ENCODE measurements at regions not wholly inside any gene's neighbourhood (a gene's known extent, or its start where the extent isn't known, plus 50 kb on each side); places are given as distances from the start of the nearest gene placed in this dataset.

- POLR2A ChIA-PET (ENCODE audit: partially characterized antibody): no interaction called here
Observed at GRCh38 chrX:82648062-82648461, 860.0 kb upstream of the POU3F4 start.

More at GRCh38 chrX:82648062-82648461, 860.0 kb upstream of the POU3F4 start:
- no peak overlapping the region for H4K91ac ChIP-seq (replicated peaks; ENCODE audit: insufficient read length, low read length)
- WGBS, 2 experiments (ENCODE audit: extremely low coverage in 1 of 2, insufficient coverage in 1 of 2, insufficient read length in 1 of 2, insufficient replicate concordance in 2 of 2, low coverage in 1 of 2, low lambda C conversion rate in 2 of 2, missing lambda C conversion rate in 1 of 2): 100% methylated on average over 2 of the region's 2 CpGs; no CpG with 5 or more reads in 1 of the 2 experiments
- TF ChIP-seq RAD21 (IDR thresholded peaks at IDR 0.05 in 1 of 2, conservative IDR thresholded peaks at IDR 0.05 in 1 of 2; ENCODE audit: low read depth in 2 of 2, low read length in 2 of 2) (peak; percentile 28 to 48; a peak in 3 of 4 replicates), ZNF274 (IDR thresholded peaks at IDR 0.05; ENCODE audit: borderline replicate concordance, extremely low read depth, low read length) (no peak), BRCA1 (IDR thresholded peaks at IDR 0.05; ENCODE audit: low read depth, low read length) (no peak)
- H2BK12ac ChIP-seq (ENCODE audit: low read depth, low read length): no peak overlapping the region
- no peaks in the 10 kb centered on the region for H3K27me3 ChIP-seq (replicated peaks in 1 of 4; ENCODE audit: control insufficient read depth in 3 of 4, extremely low read depth in 1 of 4, insufficient read depth in 3 of 4, low read length in 3 of 4)
- H3K9me3 ChIP-seq (ENCODE audit: insufficient read depth in 2 of 2, low read depth in 1 of 2, low read length in 1 of 2): no peaks in the 10 kb centered on the region
- DNase-seq (ENCODE audit: low read depth in 1 of 2, low spot score in 2 of 2): no peak
- no peak overlapping the region for H3K27ac ChIP-seq (ENCODE audit: low read depth, low read length)
- no peaks in the 10 kb centered on the region for H4K20me1 ChIP-seq (replicated peaks in 1 of 2; ENCODE audit: control insufficient read depth in 1 of 2, insufficient read depth in 2 of 2, low read length in 2 of 2)
- H2BK120ac ChIP-seq (replicated peaks; ENCODE audit: low read depth, low read length): no peak overlapping the region
- H2BK15ac ChIP-seq (ENCODE audit: low read length): no peak overlapping the region
- H3K79me2 ChIP-seq (ENCODE audit: control insufficient read depth in 1 of 2, insufficient read depth in 2 of 2, low read length in 2 of 2): no peaks in the 10 kb centered on the region
- H3K79me1 ChIP-seq (ENCODE audit: low read depth, low read length): no peaks in the 10 kb centered on the region
- H3K4me3 ChIP-seq (ENCODE audit: extremely low read depth in 1 of 4, insufficient read depth in 2 of 4, low read depth in 3 of 4, low read length in 4 of 4): no peak overlapping the region
- H3K4ac ChIP-seq (replicated peaks; ENCODE audit: insufficient read length, low read depth, low read length): no peak overlapping the region
- H2AK5ac ChIP-seq (ENCODE audit: low read depth, low read length): no peak overlapping the region
- no peaks in the 10 kb centered on the region for H3K4me1 ChIP-seq (replicated peaks in 1 of 4; ENCODE audit: control insufficient read depth in 3 of 4, insufficient read depth in 4 of 4, low read length in 3 of 4)
- H3K9ac ChIP-seq (replicated peaks in 1 of 4; ENCODE audit: extremely low read depth in 1 of 4, low read depth in 3 of 4, low read length in 3 of 4): no peak overlapping the region
- no peak for FAIRE-seq
- H4K8ac ChIP-seq (ENCODE audit: extremely low read depth, insufficient read depth, low read length): no peak overlapping the region
- H3K18ac ChIP-seq (ENCODE audit: extremely low read depth, low read length): no peak overlapping the region
- H4K5ac ChIP-seq (ENCODE audit: insufficient read length, low read depth, low read length): no peak overlapping the region
- H3K14ac ChIP-seq (ENCODE audit: insufficient read length): no peak overlapping the region
- H2AFZ ChIP-seq (ENCODE audit: low read length): no peak overlapping the region
- H3K4me2 ChIP-seq (ENCODE audit: insufficient read depth in 1 of 2, low read depth in 2 of 2, low read length in 2 of 2): no peak overlapping the region
- H2BK20ac ChIP-seq (ENCODE audit: low read length): no peak overlapping the region
- no peaks in the 10 kb centered on the region; a peak in 1 of 8 replicates for H3K36me3 ChIP-seq (ENCODE audit: control insufficient read depth in 2 of 4, insufficient read depth in 4 of 4, low read length in 3 of 4)
- no peaks in the 10 kb centered on the region for H3K23me2 ChIP-seq (ENCODE audit: low read depth, low read length)
- no peak overlapping the region for H3K56ac ChIP-seq (replicated peaks; ENCODE audit: insufficient read length, low read depth, low read length)
- H2BK5ac ChIP-seq (ENCODE audit: low read depth, low read length): no peak overlapping the region
- no peak overlapping the region for H3K23ac ChIP-seq (ENCODE audit: insufficient read length)
- CTCF ChIA-PET (ENCODE audit: partially characterized antibody): interaction anchor here (0.6 kb wide), 2 partner anchors 21 to 360 kb away, joined by 3 read pairs; no protein-coding TSS in a partner anchor

Data from H1 (cell line).